Muscle layer of colon (tissue), 2 donors: ENCODE measurements at regions not wholly inside any gene's neighbourhood (a gene's known extent, or its start where the extent isn't known, plus 50 kb on each side); places are given as distances from the start of the nearest gene placed in this dataset.
"Not testable (repeated sequence)": the region's sequence is repeated elsewhere in the genome, so short reads cannot be mapped to it uniquely, and the experiment has no call there.

Source experiments
- H3K27ac ChIP-seq: one replicate; pipeline ENCODE4 v1.7.0; 2013; ENCODE audit warnings: low read depth, mild to moderate bottlenecking, low read length, moderate library complexity
- H3K27me3 ChIP-seq, 2 donors: one replicate each; pipeline ENCODE4 v1.7.0; 2013; ENCODE audit warnings: low read length in 2 of 2, mild to moderate bottlenecking in 2 of 2; ENCODE audit not compliant: insufficient read depth in 2 of 2, control insufficient read depth in 1 of 2
- H3K36me3 ChIP-seq: one replicate; pipeline ENCODE4 v1.7.0; 2013; ENCODE audit warnings: mild to moderate bottlenecking, low read length; ENCODE audit not compliant: insufficient read depth
- H3K4me1 ChIP-seq: one replicate; pipeline ENCODE4 v1.7.0; 2013; ENCODE audit warnings: mild to moderate bottlenecking, low read length; ENCODE audit not compliant: insufficient read depth
- H3K4me3 ChIP-seq, 2 donors: one replicate each; pipeline ENCODE4 v1.7.0; 2013; ENCODE audit warnings: low read length in 2 of 2, low read depth in 1 of 2, mild to moderate bottlenecking in 1 of 2, moderate library complexity in 1 of 2
- H3K9ac ChIP-seq: one replicate; pipeline ENCODE4 v1.7.0; 2013; ENCODE audit warnings: low read length
- H3K9me3 ChIP-seq: one replicate; pipeline ENCODE4 v1.7.0; 2013; ENCODE audit warnings: mild to moderate bottlenecking, low read length
- donor health status: abdominal sarcoma.
- donor health status: Adenocarcinoma of cecum.

- Histone ChIP-seq H3K9me3 (no peaks in the 10 kb centered on the region), H3K27ac (no peak overlapping the region), H3K4me3 (no peak overlapping the region), H3K36me3 (no peaks in the 10 kb centered on the region), H3K27me3 (no peaks in the 10 kb centered on the region), H3K9ac (no peak overlapping the region), H3K4me1 (peaks cover 9% of the 10 kb centered on the region)
These were observed 260.7 kb downstream of the PLOD2 start for GRCh38 chr3:145900056-145900829.

GRCh38 chr3:145902166-145902565 is 258.8 kb downstream of the PLOD2 start:
- H3K27ac ChIP-seq = no peak overlapping the region
- H3K9me3 ChIP-seq = no peaks in the 10 kb centered on the region
- H3K4me3 ChIP-seq = no peak overlapping the region
- H3K36me3 ChIP-seq = no peaks in the 10 kb centered on the region
- no peaks in the 10 kb centered on the region for H3K27me3 ChIP-seq
- H3K4me1 ChIP-seq = peaks cover 9% of the 10 kb centered on the region
- no peak overlapping the region for H3K9ac ChIP-seq

- Histone ChIP-seq H3K9me3 (no peaks in the 10 kb centered on the region), H3K27me3 (no peaks in the 10 kb centered on the region), H3K9ac (no peak overlapping the region), H3K36me3 (no peaks in the 10 kb centered on the region), H3K27ac (no peak overlapping the region), H3K4me1 (peaks cover 5% of the 10 kb centered on the region), H3K4me3 (no peak overlapping the region)
These were observed 257.4 kb downstream of the PLOD2 start for GRCh38 chr3:145903472-145904013.

GRCh38 chr3:145904138-145904537 is 256.8 kb downstream of the PLOD2 start:
- Histone ChIP-seq H3K27ac (no peak overlapping the region), H3K36me3 (no peaks in the 10 kb centered on the region), H3K9ac (no peak overlapping the region), H3K9me3 (no peaks in the 10 kb centered on the region), H3K4me3 (no peak overlapping the region), H3K27me3 (no peaks in the 10 kb centered on the region), H3K4me1 (peaks cover 3% of the 10 kb centered on the region)

- no peaks in the 10 kb centered on the region for H3K9me3 ChIP-seq
- no peak overlapping the region for H3K4me3 ChIP-seq
- H3K4me1 ChIP-seq = no peaks in the 10 kb centered on the region
- H3K27me3 ChIP-seq = no peaks in the 10 kb centered on the region
- H3K9ac ChIP-seq = no peak overlapping the region
- no peaks in the 10 kb centered on the region for H3K36me3 ChIP-seq
- no peak overlapping the region for H3K27ac ChIP-seq
These were observed 254.7 kb downstream of the PLOD2 start for GRCh38 chr3:145906301-145906700.

- H3K4me3 ChIP-seq = no peak overlapping the region
- H3K27me3 ChIP-seq = no peaks in the 10 kb centered on the region
- H3K4me1 ChIP-seq = no peaks in the 10 kb centered on the region
- H3K36me3 ChIP-seq = no peaks in the 10 kb centered on the region
- no peaks in the 10 kb centered on the region for H3K9me3 ChIP-seq
- H3K27ac ChIP-seq = no peak overlapping the region
- no peak overlapping the region for H3K9ac ChIP-seq
These were observed 254.2 kb downstream of the PLOD2 start for GRCh38 chr3:145906755-145907154.

GRCh38 chr3:145911016-145911415 is 250.0 kb downstream of the PLOD2 start:
- Histone ChIP-seq H3K9me3 (no peaks in the 10 kb centered on the region), H3K9ac (no peak overlapping the region), H3K4me3 (no peak overlapping the region), H3K27me3 (no peaks in the 10 kb centered on the region), H3K36me3 (no peaks in the 10 kb centered on the region), H3K4me1 (no peaks in the 10 kb centered on the region), H3K27ac (no peak overlapping the region)

- H3K9ac ChIP-seq = no peak overlapping the region
These were observed 245.2 kb downstream of the PLOD2 start for GRCh38 chr3:145915787-145916186.

GRCh38 chr3:145927736-145928135 is 233.2 kb downstream of the PLOD2 start:
- not testable (repeated sequence) for H3K36me3 ChIP-seq, H3K4me3 ChIP-seq, H3K27ac ChIP-seq, H3K4me1 ChIP-seq, H3K9me3 ChIP-seq, H3K9ac ChIP-seq, H3K27me3 ChIP-seq

More at GRCh38 chr3:145915787-145916186, 245.2 kb downstream of the PLOD2 start:
- H3K9me3 ChIP-seq = no peaks in the 10 kb centered on the region
- H3K4me1 ChIP-seq = no peaks in the 10 kb centered on the region
- H3K27ac ChIP-seq = no peak overlapping the region
- H3K27me3 ChIP-seq = no peaks in the 10 kb centered on the region
- H3K36me3 ChIP-seq = no peaks in the 10 kb centered on the region
- no peak overlapping the region for H3K4me3 ChIP-seq

GRCh38 chr3:145936971-145937370 is 224.0 kb downstream of the PLOD2 start:
- H3K9ac ChIP-seq = no peak overlapping the region
- no peaks in the 10 kb centered on the region for H3K36me3 ChIP-seq
- H3K4me1 ChIP-seq = no peaks in the 10 kb centered on the region
- H3K27me3 ChIP-seq = no peaks in the 10 kb centered on the region
- H3K9me3 ChIP-seq = no peaks in the 10 kb centered on the region
- no peak overlapping the region for H3K27ac ChIP-seq
- H3K4me3 ChIP-seq = no peak overlapping the region

GRCh38 chr3:145939431-145939830 is 221.6 kb downstream of the PLOD2 start:
- no peaks in the 10 kb centered on the region for H3K4me1 ChIP-seq
- no peaks in the 10 kb centered on the region for H3K27me3 ChIP-seq
- H3K4me3 ChIP-seq = no peak overlapping the region
- no peaks in the 10 kb centered on the region for H3K9me3 ChIP-seq
- H3K36me3 ChIP-seq = no peaks in the 10 kb centered on the region
- H3K9ac ChIP-seq = no peak overlapping the region
- H3K27ac ChIP-seq = no peak overlapping the region

- Histone ChIP-seq H3K4me1 (no peaks in the 10 kb centered on the region), H3K27me3 (no peaks in the 10 kb centered on the region), H3K9me3 (no peaks in the 10 kb centered on the region), H3K4me3 (no peak overlapping the region), H3K27ac (no peak overlapping the region), H3K9ac (no peak overlapping the region), H3K36me3 (no peaks in the 10 kb centered on the region)
These were observed 218.9 kb downstream of the PLOD2 start for GRCh38 chr3:145942052-145942451.
